GM23248 (cell line): ENCODE measurements at regions not wholly inside any gene's neighbourhood (a gene's known extent, or its start where the extent isn't known, plus 50 kb on each side); places are given as distances from the start of the nearest gene placed in this dataset.

Experiments used
- EZH2 ChIP-seq: fragments of 200-600 bp; sonication (generic); IDR thresholded peaks from 2 replicates; pipeline ENCODE4 v1.6.1; 2018; ENCODE audit warnings: antibody characterized with exemption, mild to moderate bottlenecking; ENCODE audit not compliant: insufficient read depth, poor library complexity, severe bottlenecking
- EZH2phosphoT487 ChIP-seq: fragments of 200-600 bp; sonication (generic); IDR thresholded peaks from 2 replicates; pipeline ENCODE4 v1.6.1; 2018; ENCODE audit warnings: antibody characterized with exemption, moderate library complexity, mild to moderate bottlenecking, low read depth; ENCODE audit not compliant: insufficient read depth

DNA sequence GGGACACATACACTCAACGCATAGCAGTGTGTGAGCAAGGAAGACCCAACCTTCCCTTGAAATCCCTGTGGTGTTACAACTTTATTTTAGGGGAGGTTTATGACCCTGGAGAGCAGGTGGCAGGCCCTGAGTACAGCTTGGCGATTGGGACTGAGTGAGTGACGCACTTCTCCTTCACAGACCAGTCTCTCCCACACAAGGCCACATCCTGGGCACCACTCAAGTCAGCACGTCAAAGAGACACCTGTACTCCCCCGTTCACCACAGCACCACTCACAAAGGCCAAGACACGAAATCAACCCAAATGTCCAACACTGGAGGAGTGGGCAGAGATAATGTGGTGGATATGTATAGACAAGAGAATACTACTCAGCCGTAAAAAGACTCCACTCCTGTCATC lies 57.0 kb upstream of the FRMD1 start:
- TF ChIP-seq EZH2 (no peak), EZH2phosphoT487 (no peak)
